ENCODE measurements at regions not wholly inside any gene's neighbourhood (a gene's known extent, or its start where the extent isn't known, plus 50 kb on each side); places are given as distances from the start of the nearest gene placed in this dataset.

- Histone ChIP-seq H3K9me3 (replicated peaks; ENCODE audit: control insufficient read depth, insufficient read depth, low read length) (no peaks in the 10 kb centered on the region), H3K4me1 (ENCODE audit: control insufficient read depth, extremely low read depth, insufficient read depth, low read length) (no peaks in the 10 kb centered on the region), H3K4me2 (ENCODE audit: insufficient read depth, low read length) (no peak overlapping the region), H3K4me3 (replicated peaks in 1 of 3; ENCODE audit: insufficient read depth in 1 of 3, low read depth in 1 of 3, low read length in 3 of 3) (no peak overlapping the region), H2AFZ (ENCODE audit: low read depth, low read length) (no peak overlapping the region), H3K79me2 (ENCODE audit: control insufficient read depth, insufficient read depth, low read length) (no peaks in the 10 kb centered on the region), H3K9me1 (replicated peaks; ENCODE audit: control insufficient read depth, extremely low read depth, insufficient read depth, low read length) (no peaks in the 10 kb centered on the region), H3K9ac (replicated peaks; ENCODE audit: extremely low read depth, insufficient read depth, low read length) (no peak overlapping the region), H3K27me3 (ENCODE audit: control insufficient read depth in 2 of 2, insufficient read depth in 2 of 2, low read length in 2 of 2) (peaks cover 0 to 3% of the 10 kb centered on the region in 2 experiments), H4K20me1 (replicated peaks; ENCODE audit: control insufficient read depth, extremely low read depth, insufficient read depth, low read length) (no peaks in the 10 kb centered on the region), H3K27ac (ENCODE audit: insufficient read depth, low read depth, low read length) (no peak overlapping the region), H3K36me3 (ENCODE audit: control insufficient read depth in 2 of 2, extremely low read depth in 1 of 2, insufficient read depth in 2 of 2, low read length in 2 of 2) (no peaks in the 10 kb centered on the region)
- DNase-seq (ENCODE audit: low read depth, low spot score) (no peak), FAIRE-seq (no peak)
- ChIA-PET POLR2A (no interaction called here), CTCF (no interaction called here)
- BruUV-seq (replicated peaks) = no TSS peak
- dilution Hi-C loops (cut with MboI; ENCODE audit: extremely low pct_ligation_motif_present, low sequenced_read_pairs) (no loop called here), intact Hi-C loops (cut with micrococcal nuclease) (no loop called here)
- TF ChIP-seq, protein P1, sequence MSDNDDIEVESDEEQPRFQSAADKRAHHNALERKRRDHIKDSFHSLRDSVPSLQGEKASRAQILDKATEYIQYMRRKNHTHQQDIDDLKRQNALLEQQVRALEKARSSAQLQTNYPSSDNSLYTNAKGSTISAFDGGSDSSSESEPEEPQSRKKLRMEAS (IDR thresholded peaks at IDR 0.05; ENCODE audit: insufficient read depth, insufficient read length) = no peak
- TF ChIP-seq JUN (IDR thresholded peaks at IDR 0.05; ENCODE audit: borderline replicate concordance, insufficient read depth, insufficient read length, low read depth) (no peak), FOS (IDR thresholded peaks at IDR 0.05; ENCODE audit: borderline replicate concordance, insufficient read depth, low read length) (no peak), POLR2AphosphoS5 (IDR thresholded peaks at IDR 0.05; ENCODE audit: insufficient read depth, low read depth, low read length) (no peak), MYC (IDR thresholded peaks at IDR 0.05; ENCODE audit: low read depth, low read length) (no peak), EZH2 (IDR thresholded peaks at IDR 0.05; ENCODE audit: borderline replicate concordance, low read depth, low read length, severe bottlenecking) (no peak), GATA2 (IDR thresholded peaks at IDR 0.05; ENCODE audit: insufficient read depth, insufficient read length, low read depth, low read length) (no peak), POLR2A (IDR thresholded peaks at IDR 0.05; ENCODE audit: low read depth, low read length) (no peak)
- TF ChIP-seq, protein P2, sequence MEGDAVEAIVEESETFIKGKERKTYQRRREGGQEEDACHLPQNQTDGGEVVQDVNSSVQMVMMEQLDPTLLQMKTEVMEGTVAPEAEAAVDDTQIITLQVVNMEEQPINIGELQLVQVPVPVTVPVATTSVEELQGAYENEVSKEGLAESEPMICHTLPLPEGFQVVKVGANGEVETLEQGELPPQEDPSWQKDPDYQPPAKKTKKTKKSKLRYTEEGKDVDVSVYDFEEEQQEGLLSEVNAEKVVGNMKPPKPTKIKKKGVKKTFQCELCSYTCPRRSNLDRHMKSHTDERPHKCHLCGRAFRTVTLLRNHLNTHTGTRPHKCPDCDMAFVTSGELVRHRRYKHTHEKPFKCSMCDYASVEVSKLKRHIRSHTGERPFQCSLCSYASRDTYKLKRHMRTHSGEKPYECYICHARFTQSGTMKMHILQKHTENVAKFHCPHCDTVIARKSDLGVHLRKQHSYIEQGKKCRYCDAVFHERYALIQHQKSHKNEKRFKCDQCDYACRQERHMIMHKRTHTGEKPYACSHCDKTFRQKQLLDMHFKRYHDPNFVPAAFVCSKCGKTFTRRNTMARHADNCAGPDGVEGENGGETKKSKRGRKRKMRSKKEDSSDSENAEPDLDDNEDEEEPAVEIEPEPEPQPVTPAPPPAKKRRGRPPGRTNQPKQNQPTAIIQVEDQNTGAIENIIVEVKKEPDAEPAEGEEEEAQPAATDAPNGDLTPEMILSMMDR (IDR thresholded peaks at IDR 0.05; ENCODE audit: extremely low read depth in 1 of 2, insufficient read depth in 1 of 2, low read depth in 1 of 2, low read length in 2 of 2) = no peak
These were observed 69.7 kb upstream of the GALNT18 start for GRCh38 chr11:11691296-11692151.

Measured in endothelial cell of umbilical vein (primary cell).